ENCODE measurements at regions not wholly inside any gene's neighbourhood (a gene's known extent, or its start where the extent isn't known, plus 50 kb on each side); places are given as distances from the start of the nearest gene placed in this dataset.

DNA sequence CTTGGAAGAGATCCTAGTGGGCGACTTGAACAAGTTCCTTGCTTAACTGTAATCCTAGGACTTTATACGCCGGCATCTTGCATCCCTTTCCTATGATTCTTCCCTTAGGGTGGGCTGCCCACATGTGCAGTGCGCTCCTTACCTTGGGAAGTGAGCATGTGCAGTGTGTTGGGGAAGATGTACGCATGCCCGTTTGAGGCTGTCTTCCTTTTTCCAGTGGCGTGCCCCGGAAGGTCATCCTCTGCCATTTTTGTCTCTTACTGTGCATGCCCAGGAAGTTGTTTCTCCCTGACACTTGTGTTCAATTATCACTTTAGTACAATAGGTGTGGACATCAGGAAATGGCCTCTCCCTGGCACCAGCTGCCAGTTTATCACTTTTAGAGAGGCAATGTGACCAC, 936.5 kb downstream of the TBC1D22A start:
- TF ChIP-seq POLR2AphosphoS5 (IDR thresholded peaks at IDR 0.05; ENCODE audit: low read depth), result no peak
- no peak for TF ChIP-seq CTCF (IDR thresholded peaks at IDR 0.05; ENCODE audit: insufficient read depth, low read length)
- TF ChIP-seq GABPA (IDR thresholded peaks at IDR 0.05; ENCODE audit: low read depth), result no peak
- TF ChIP-seq REST (IDR thresholded peaks at IDR 0.05; ENCODE audit: insufficient replicate concordance, low read depth), result no peak
- no peak for TF ChIP-seq SPI1 (IDR thresholded peaks at IDR 0.05; ENCODE audit: borderline replicate concordance, low read depth)
- no peak for DNase-seq (ENCODE audit: low read depth in 1 of 2, low spot score in 1 of 2)
- H3K4me3 ChIP-seq (replicated peaks; ENCODE audit: insufficient read depth, low read length), result no peak overlapping the region

DNA sequence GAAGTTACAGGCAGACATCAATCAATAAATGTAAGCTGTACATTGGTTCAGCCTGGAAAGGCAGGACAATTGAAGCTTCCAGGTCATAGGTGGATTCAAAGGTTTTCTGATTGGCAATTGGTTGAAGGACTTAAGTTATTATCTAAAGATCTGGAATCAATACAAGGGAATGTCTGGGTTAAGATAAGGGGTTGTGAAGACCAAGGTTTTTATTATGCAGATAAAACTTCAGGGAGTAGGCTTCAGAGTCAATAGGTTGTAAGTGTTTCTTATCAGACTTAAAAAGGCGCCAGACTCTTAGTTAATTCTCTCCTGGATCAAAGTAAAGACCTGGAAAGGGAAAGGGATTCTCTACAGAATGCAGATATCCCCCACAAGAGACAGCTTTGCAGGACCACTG, 935.4 kb downstream of the TBC1D22A start:
- no peak for TF ChIP-seq SPI1 (IDR thresholded peaks at IDR 0.05; ENCODE audit: borderline replicate concordance, low read depth)
- TF ChIP-seq REST (IDR thresholded peaks at IDR 0.05; ENCODE audit: insufficient replicate concordance, low read depth), result no peak
- no peak for TF ChIP-seq GABPA (IDR thresholded peaks at IDR 0.05; ENCODE audit: low read depth)
- no peak for TF ChIP-seq POLR2AphosphoS5 (IDR thresholded peaks at IDR 0.05; ENCODE audit: low read depth)
- TF ChIP-seq CTCF (IDR thresholded peaks at IDR 0.05; ENCODE audit: insufficient read depth, low read length), result no peak
- DNase-seq (ENCODE audit: low read depth in 1 of 2, low spot score in 1 of 2), result no peak
- H3K27ac ChIP-seq (replicated peaks), result no peak overlapping the region

More for the DNA sequence above, 936.5 kb downstream of the TBC1D22A start:
- Histone ChIP-seq H3K27ac (replicated peaks) (no peak overlapping the region), H3K27me3 (ENCODE audit: insufficient read depth, poor library complexity, severe bottlenecking) (no peaks in the 10 kb centered on the region)

DNA sequence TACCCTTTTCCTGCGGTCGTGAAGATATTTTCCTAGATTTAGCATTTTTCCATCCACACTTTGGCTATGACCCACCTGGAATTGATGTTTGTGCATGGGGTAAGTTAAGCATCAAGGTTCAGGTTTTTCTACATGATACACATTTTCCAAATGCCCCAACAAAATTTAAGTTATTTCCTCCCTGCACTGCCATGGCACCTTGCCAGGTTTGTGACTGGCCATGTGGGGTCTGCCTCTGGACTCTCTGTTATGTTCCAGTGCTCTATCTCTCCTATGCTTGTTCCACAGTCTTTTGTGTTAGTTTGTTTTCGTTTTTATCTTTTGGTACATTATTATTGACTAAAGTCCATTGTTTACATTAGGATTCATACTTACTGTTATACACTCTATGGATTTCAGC, 934.3 kb downstream of the TBC1D22A start:
- Histone ChIP-seq H3K27me3 (ENCODE audit: insufficient read depth, poor library complexity, severe bottlenecking) (no peaks in the 10 kb centered on the region), H3K4me3 (replicated peaks; ENCODE audit: insufficient read depth, low read length) (no peak overlapping the region), H3K27ac (replicated peaks) (no peak overlapping the region)
- DNase-seq (ENCODE audit: low read depth in 1 of 2, low spot score in 1 of 2), result no peak
- TF ChIP-seq CTCF (IDR thresholded peaks at IDR 0.05; ENCODE audit: insufficient read depth, low read length), result no peak
- TF ChIP-seq GABPA (IDR thresholded peaks at IDR 0.05; ENCODE audit: low read depth), result no peak
- TF ChIP-seq POLR2AphosphoS5 (IDR thresholded peaks at IDR 0.05; ENCODE audit: low read depth), result no peak
- no peak for TF ChIP-seq SPI1 (IDR thresholded peaks at IDR 0.05; ENCODE audit: borderline replicate concordance, low read depth)

More for the DNA sequence above, 935.4 kb downstream of the TBC1D22A start:
- Histone ChIP-seq H3K4me3 (replicated peaks; ENCODE audit: insufficient read depth, low read length) (no peak overlapping the region), H3K27me3 (ENCODE audit: insufficient read depth, poor library complexity, severe bottlenecking) (no peaks in the 10 kb centered on the region)

DNA sequence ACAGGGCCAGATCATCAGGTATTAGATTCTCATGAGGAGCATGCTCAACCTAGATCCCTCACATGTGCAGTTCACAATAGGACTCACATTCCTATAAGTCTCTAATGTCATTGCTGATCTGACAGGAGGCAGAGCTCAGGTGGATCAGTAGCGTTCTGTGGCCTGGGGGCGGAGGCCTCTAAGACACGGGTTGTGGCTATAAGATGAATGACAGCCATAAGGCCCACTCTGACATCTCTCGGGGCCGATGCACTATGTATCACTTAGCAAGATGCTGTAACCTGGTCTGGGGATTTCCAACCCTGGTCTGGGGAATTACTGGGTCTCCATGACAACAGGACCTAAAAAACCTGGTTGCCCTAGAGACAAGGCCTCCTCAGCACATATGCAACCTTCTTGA, 932.7 kb downstream of the TBC1D22A start:
- no peak for DNase-seq (ENCODE audit: low read depth in 1 of 2, low spot score in 1 of 2)
- Histone ChIP-seq H3K27ac (replicated peaks) (no peak overlapping the region), H3K27me3 (ENCODE audit: insufficient read depth, poor library complexity, severe bottlenecking) (no peaks in the 10 kb centered on the region), H3K4me3 (replicated peaks; ENCODE audit: insufficient read depth, low read length) (no peak overlapping the region)
- TF ChIP-seq SPI1 (IDR thresholded peaks at IDR 0.05; ENCODE audit: borderline replicate concordance, low read depth), result no peak
- TF ChIP-seq POLR2AphosphoS5 (IDR thresholded peaks at IDR 0.05; ENCODE audit: low read depth), result no peak
- TF ChIP-seq CTCF (IDR thresholded peaks at IDR 0.05; ENCODE audit: insufficient read depth, low read length), result no peak
- no peak for TF ChIP-seq GABPA (IDR thresholded peaks at IDR 0.05; ENCODE audit: low read depth)
- no peak for TF ChIP-seq REST (IDR thresholded peaks at IDR 0.05; ENCODE audit: insufficient replicate concordance, low read depth)

Data from HL-60 (cell line).